Fibroblast of skin of right biceps (primary cell): ENCODE measurements at regions not wholly inside any gene's neighbourhood (a gene's known extent, or its start where the extent isn't known, plus 50 kb on each side); places are given as distances from the start of the nearest gene placed in this dataset.

ENCODE experiments used
- DNase-seq: peaks from one replicate; pipeline ENCODE4 v3.0.0-alpha.2; 2013

DNA sequence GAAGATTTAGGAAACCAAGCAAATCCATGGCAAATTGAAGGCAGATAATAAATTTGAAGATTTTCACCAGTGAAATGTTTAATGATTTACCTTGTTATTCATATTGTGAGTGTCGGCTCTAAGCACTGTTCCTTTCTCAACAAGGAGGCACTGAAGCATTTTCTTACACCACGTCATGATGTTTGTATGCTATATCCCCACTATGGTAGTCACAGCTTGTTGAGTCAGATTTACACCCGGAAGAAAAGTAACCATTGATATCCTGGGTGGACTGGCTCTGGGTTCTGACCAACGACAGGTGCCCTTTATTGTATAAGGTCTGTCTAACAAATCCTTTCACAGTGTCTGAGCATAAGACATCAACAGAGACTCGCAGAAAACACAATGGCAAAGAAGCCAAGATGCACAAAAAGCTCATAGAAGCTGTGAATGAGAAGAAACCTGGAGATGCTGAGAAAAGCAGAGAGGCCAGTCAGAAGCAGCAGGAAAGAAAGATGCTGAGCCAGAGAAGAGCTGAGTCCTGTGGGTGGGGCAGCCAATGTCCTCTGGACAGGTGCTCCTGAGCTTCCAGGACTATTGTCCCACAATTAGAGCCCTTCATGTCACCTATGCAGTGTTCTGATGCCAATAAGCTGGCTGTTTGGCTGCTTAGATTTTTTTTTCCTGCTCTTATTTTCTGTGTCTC, 49.7 kb upstream of the ARHGAP5 start:
- no peak for DNase-seq
